Keratinocyte (primary cell): ENCODE measurements at regions not wholly inside any gene's neighbourhood (a gene's known extent, or its start where the extent isn't known, plus 50 kb on each side); places are given as distances from the start of the nearest gene placed in this dataset.

Source experiments
- EZH2 ChIP-seq: IDR thresholded peaks from one replicate; pipeline ENCODE4 v1.6.1; 2012; ENCODE audit warnings: inconsistent platforms, mild to moderate bottlenecking, low read length, moderate library complexity
- TF ChIP-seq, protein P1 (sequence below), 3 experiments: IDR thresholded peaks in 1 of 3; conservative IDR thresholded peaks in 1 of 3; optimal IDR thresholded peaks in 1 of 3; 2 replicates in 2 of 3; 3 replicates in 1 of 3; pipeline versions ENCODE3 to v1.5.1; 2011; ENCODE audit warnings: low read length in 3 of 3, mild to moderate bottlenecking in 3 of 3, moderate library complexity in 2 of 3, control low read depth in 1 of 3, inconsistent platforms in 1 of 3; ENCODE audit not compliant: insufficient read depth in 2 of 3; ENCODE audit errors: extremely low read depth in 1 of 3

DNA sequence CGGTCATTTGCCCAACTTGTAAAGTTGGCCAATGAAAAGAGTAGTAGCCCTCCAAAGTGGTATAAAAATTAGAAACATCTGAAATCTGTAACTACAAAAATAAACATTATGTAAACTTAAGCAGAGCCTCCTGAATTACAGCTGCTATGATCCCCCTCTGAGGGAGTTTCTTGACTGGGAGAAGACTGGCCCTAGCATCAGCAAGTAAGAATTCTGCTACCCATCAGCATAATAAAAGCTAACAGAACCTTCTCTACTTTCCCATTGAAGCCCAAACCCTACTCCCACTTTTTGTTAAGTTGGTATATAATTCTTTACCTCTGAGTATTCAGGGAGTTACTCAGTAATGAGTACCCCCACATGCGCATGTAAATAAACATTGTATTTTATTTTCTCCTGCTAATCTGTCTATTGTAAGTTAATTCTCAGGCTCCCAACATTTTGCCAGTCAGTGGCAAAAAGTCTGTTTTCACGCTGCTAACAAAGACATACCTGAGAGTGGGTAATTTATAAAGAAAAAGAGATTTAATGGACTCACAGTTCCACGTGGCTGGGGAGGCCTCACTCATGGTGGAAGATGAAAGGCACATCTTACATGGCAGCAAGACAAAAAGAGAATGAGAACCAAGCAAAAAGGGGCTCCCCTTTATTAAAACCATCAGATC, 71.3 kb downstream of the MYL12B start:
- TF ChIP-seq, protein P1, sequence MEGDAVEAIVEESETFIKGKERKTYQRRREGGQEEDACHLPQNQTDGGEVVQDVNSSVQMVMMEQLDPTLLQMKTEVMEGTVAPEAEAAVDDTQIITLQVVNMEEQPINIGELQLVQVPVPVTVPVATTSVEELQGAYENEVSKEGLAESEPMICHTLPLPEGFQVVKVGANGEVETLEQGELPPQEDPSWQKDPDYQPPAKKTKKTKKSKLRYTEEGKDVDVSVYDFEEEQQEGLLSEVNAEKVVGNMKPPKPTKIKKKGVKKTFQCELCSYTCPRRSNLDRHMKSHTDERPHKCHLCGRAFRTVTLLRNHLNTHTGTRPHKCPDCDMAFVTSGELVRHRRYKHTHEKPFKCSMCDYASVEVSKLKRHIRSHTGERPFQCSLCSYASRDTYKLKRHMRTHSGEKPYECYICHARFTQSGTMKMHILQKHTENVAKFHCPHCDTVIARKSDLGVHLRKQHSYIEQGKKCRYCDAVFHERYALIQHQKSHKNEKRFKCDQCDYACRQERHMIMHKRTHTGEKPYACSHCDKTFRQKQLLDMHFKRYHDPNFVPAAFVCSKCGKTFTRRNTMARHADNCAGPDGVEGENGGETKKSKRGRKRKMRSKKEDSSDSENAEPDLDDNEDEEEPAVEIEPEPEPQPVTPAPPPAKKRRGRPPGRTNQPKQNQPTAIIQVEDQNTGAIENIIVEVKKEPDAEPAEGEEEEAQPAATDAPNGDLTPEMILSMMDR (optimal IDR thresholded peaks at IDR 0.05 in 1 of 3, IDR thresholded peaks at IDR 0.05 in 1 of 3, conservative IDR thresholded peaks at IDR 0.05 in 1 of 3; ENCODE audit: extremely low read depth in 1 of 3, insufficient read depth in 2 of 3, low read length in 3 of 3) = no peak
- TF ChIP-seq EZH2 = no peak
